SK-N-MC (cell line): ENCODE measurements at regions not wholly inside any gene's neighbourhood (a gene's known extent, or its start where the extent isn't known, plus 50 kb on each side); places are given as distances from the start of the nearest gene placed in this dataset.

Experiments
- DNase-seq: peaks from one replicate; pipeline ENCODE4 v3.0.0-alpha.2; 2011; ENCODE audit warnings: low read depth, low spot score
- H3K27ac ChIP-seq: fragments of 200-600 bp; sonication (generic); 2 replicates; pipeline ENCODE4 v1.5.1; 2016; ENCODE audit warnings: mixed run types
- H3K36me3 ChIP-seq: fragments of 200-600 bp; sonication (generic); 2 replicates; pipeline ENCODE4 v1.6.1; 2017; ENCODE audit warnings: antibody characterized with exemption, low read length, mixed read lengths; ENCODE audit not compliant: insufficient read depth
- H3K4me3 ChIP-seq: fragments of 200-600 bp; sonication (generic); 2 replicates; pipeline ENCODE4 v1.5.1; 2016
- H3K9ac ChIP-seq: fragments of 200-600 bp; sonication (generic); 2 replicates; pipeline ENCODE4 v1.8.0; 2017; ENCODE audit warnings: mixed run types, mixed read lengths; ENCODE audit not compliant: insufficient read length
- H3K9me3 ChIP-seq: fragments of 200-600 bp; sonication (generic); 2 replicates; pipeline ENCODE4 v1.6.1; 2017; ENCODE audit warnings: low read depth, mild to moderate bottlenecking, antibody characterized with exemption, low read length, moderate library complexity, mixed read lengths
- EZH2 ChIP-seq: fragments of 200-600 bp; sonication (generic); IDR thresholded peaks from one replicate; pipeline ENCODE4 v1.6.1; 2017; ENCODE audit warnings: antibody characterized with exemption
- FOXP2 ChIP-seq: optimal IDR thresholded peaks from 2 replicates; pipeline ENCODE3; 2011; ENCODE audit warnings: mild to moderate bottlenecking, moderate library complexity; ENCODE audit not compliant: insufficient read depth; ENCODE audit errors: extremely low read length, control extremely low read depth
- POLR2AphosphoS5 ChIP-seq: IDR thresholded peaks from 2 replicates; pipeline ENCODE4 v1.6.1; 2012; ENCODE audit warnings: mild to moderate bottlenecking, low read depth, low read length, borderline replicate concordance

- H3K27ac ChIP-seq, result no peak overlapping the region
- no peak overlapping the region for H3K9ac ChIP-seq
- no peaks in the 10 kb centered on the region for H3K9me3 ChIP-seq
- TF ChIP-seq FOXP2, result no peak
- H3K36me3 ChIP-seq, result no peaks in the 10 kb centered on the region
- H3K4me3 ChIP-seq, result no peak overlapping the region
- no peak for DNase-seq
These were observed 218.4 kb downstream of the HLX start for GRCh38 chr1:221097479-221098281.

- no peak for DNase-seq
- Histone ChIP-seq H3K9me3 (no peaks in the 10 kb centered on the region), H3K27ac (no peak overlapping the region), H3K36me3 (no peaks in the 10 kb centered on the region), H3K4me3 (no peak overlapping the region), H3K9ac (no peak overlapping the region)
- no peak for TF ChIP-seq FOXP2
- TF ChIP-seq POLR2AphosphoS5, result no peak
- TF ChIP-seq EZH2, result no peak
These were observed 219.5 kb downstream of the HLX start for GRCh38 chr1:221098471-221099405.

- Histone ChIP-seq H3K27ac (no peak overlapping the region), H3K9ac (no peak overlapping the region), H3K36me3 (no peaks in the 10 kb centered on the region), H3K4me3 (no peak overlapping the region), H3K9me3 (no peaks in the 10 kb centered on the region)
- TF ChIP-seq FOXP2, result no peak
- DNase-seq, result no peak
These were observed 220.7 kb downstream of the HLX start for GRCh38 chr1:221099747-221100595.

GRCh38 chr1:221100611-221101010 is 221.4 kb downstream of the HLX start:
- Histone ChIP-seq H3K4me3 (no peak overlapping the region), H3K9ac (no peak overlapping the region), H3K27ac (no peak overlapping the region), H3K36me3 (no peaks in the 10 kb centered on the region), H3K9me3 (no peaks in the 10 kb centered on the region)
- TF ChIP-seq EZH2, result no peak
- TF ChIP-seq POLR2AphosphoS5, result no peak
- TF ChIP-seq FOXP2, result no peak
- no peak for DNase-seq

GRCh38 chr1:221101807-221102605 is 222.8 kb downstream of the HLX start:
- TF ChIP-seq FOXP2, result no peak
- H3K9me3 ChIP-seq, result no peaks in the 10 kb centered on the region
- no peak overlapping the region for H3K27ac ChIP-seq
- DNase-seq, result no peak
- H3K36me3 ChIP-seq, result no peaks in the 10 kb centered on the region
- no peak overlapping the region for H3K9ac ChIP-seq
- no peak overlapping the region for H3K4me3 ChIP-seq

GRCh38 chr1:221104596-221104995 is 225.4 kb downstream of the HLX start:
- H3K9me3 ChIP-seq, result no peaks in the 10 kb centered on the region
- no peaks in the 10 kb centered on the region for H3K36me3 ChIP-seq
- TF ChIP-seq EZH2, result no peak
- TF ChIP-seq POLR2AphosphoS5, result no peak
- TF ChIP-seq FOXP2, result no peak
- no peak overlapping the region for H3K4me3 ChIP-seq
- no peak overlapping the region for H3K9ac ChIP-seq
- DNase-seq, result no peak
- H3K27ac ChIP-seq, result no peak overlapping the region

GRCh38 chr1:221105578-221105977 is 226.3 kb downstream of the HLX start:
- no peaks in the 10 kb centered on the region for H3K36me3 ChIP-seq
- H3K27ac ChIP-seq, result no peak overlapping the region
- TF ChIP-seq EZH2, result no peak
- no peak for TF ChIP-seq FOXP2
- no peak for TF ChIP-seq POLR2AphosphoS5
- no peak for DNase-seq
- H3K9me3 ChIP-seq, result no peaks in the 10 kb centered on the region
- no peak overlapping the region for H3K9ac ChIP-seq
- no peak overlapping the region for H3K4me3 ChIP-seq

GRCh38 chr1:221106616-221107015 is 227.4 kb downstream of the HLX start:
- H3K4me3 ChIP-seq, result no peak overlapping the region
- no peaks in the 10 kb centered on the region for H3K9me3 ChIP-seq
- TF ChIP-seq POLR2AphosphoS5 (no peak), EZH2 (no peak), FOXP2 (no peak)
- H3K27ac ChIP-seq, result no peak overlapping the region
- DNase-seq, result no peak
- H3K36me3 ChIP-seq, result no peaks in the 10 kb centered on the region
- no peak overlapping the region for H3K9ac ChIP-seq
